ENCODE measurements at regions not wholly inside any gene's neighbourhood (a gene's known extent, or its start where the extent isn't known, plus 50 kb on each side); places are given as distances from the start of the nearest gene placed in this dataset.

GRCh38 chr16:49108611-49109010 is 173.0 kb downstream of the CBLN1 start:
- no peak overlapping the region for H3K4me3 Mint-ChIP-seq (ENCODE audit: low read depth)
- H3K4me1 Mint-ChIP-seq (ENCODE audit: low read depth), result no peaks in the 10 kb centered on the region
- H3K27ac Mint-ChIP-seq, result no peak overlapping the region
- TF ChIP-seq, protein P1, sequence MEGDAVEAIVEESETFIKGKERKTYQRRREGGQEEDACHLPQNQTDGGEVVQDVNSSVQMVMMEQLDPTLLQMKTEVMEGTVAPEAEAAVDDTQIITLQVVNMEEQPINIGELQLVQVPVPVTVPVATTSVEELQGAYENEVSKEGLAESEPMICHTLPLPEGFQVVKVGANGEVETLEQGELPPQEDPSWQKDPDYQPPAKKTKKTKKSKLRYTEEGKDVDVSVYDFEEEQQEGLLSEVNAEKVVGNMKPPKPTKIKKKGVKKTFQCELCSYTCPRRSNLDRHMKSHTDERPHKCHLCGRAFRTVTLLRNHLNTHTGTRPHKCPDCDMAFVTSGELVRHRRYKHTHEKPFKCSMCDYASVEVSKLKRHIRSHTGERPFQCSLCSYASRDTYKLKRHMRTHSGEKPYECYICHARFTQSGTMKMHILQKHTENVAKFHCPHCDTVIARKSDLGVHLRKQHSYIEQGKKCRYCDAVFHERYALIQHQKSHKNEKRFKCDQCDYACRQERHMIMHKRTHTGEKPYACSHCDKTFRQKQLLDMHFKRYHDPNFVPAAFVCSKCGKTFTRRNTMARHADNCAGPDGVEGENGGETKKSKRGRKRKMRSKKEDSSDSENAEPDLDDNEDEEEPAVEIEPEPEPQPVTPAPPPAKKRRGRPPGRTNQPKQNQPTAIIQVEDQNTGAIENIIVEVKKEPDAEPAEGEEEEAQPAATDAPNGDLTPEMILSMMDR (IDR thresholded peaks at IDR 0.05; ENCODE audit: unreplicated experiment), result no peak
- no peak for DNase-seq (ENCODE audit: low spot score, unreplicated experiment)
- H3K27me3 Mint-ChIP-seq, result peaks cover 28% of the 10 kb centered on the region
- no peaks in the 10 kb centered on the region for H3K9me3 Mint-ChIP-seq (ENCODE audit: low read depth)
- no peaks in the 10 kb centered on the region for H3K36me3 Mint-ChIP-seq (ENCODE audit: insufficient read depth)

GRCh38 chr16:49103298-49103697 is 178.3 kb downstream of the CBLN1 start:
- H3K36me3 Mint-ChIP-seq (ENCODE audit: insufficient read depth), result no peaks in the 10 kb centered on the region
- H3K4me1 Mint-ChIP-seq (ENCODE audit: low read depth), result no peaks in the 10 kb centered on the region
- H3K9me3 Mint-ChIP-seq (ENCODE audit: low read depth), result no peaks in the 10 kb centered on the region
- H3K4me3 Mint-ChIP-seq (ENCODE audit: low read depth), result no peak overlapping the region
- no peak overlapping the region for H3K27ac Mint-ChIP-seq
- peaks cover 20% of the 10 kb centered on the region for H3K27me3 Mint-ChIP-seq
- no peak for DNase-seq (ENCODE audit: low spot score, unreplicated experiment)
- TF ChIP-seq, protein P1 (IDR thresholded peaks at IDR 0.05; ENCODE audit: unreplicated experiment), result no peak

DNA sequence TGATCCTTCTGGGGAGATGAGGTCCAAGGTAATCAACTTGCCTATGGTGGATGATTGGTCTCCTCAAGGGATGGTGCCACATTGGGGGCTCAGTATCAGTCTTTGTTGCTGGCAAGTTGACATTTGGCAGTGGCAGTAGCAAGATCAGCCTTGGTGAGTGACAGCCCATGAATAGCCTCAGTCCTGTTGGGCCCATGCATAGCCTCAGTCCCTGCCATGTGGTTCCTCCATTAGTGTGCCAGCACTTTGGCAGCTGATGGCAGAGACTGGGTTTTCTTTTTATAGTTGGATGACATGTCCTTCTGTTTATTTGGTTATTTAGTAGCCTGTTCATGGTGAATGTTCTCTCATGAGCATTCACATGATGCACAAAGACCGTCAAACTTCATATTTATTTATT is 179.6 kb downstream of the CBLN1 start:
- Mint-ChIP-seq H3K4me1 (ENCODE audit: low read depth) (no peaks in the 10 kb centered on the region), H3K9me3 (ENCODE audit: low read depth) (no peaks in the 10 kb centered on the region), H3K36me3 (ENCODE audit: insufficient read depth) (no peaks in the 10 kb centered on the region), H3K4me3 (ENCODE audit: low read depth) (no peak overlapping the region), H3K27me3 (peaks cover 27% of the 10 kb centered on the region), H3K27ac (no peak overlapping the region)
- DNase-seq (ENCODE audit: low spot score, unreplicated experiment), result no peak
- TF ChIP-seq, protein P1 (IDR thresholded peaks at IDR 0.05; ENCODE audit: unreplicated experiment), result no peak

GRCh38 chr16:49100366-49100765 is 181.3 kb downstream of the CBLN1 start:
- Mint-ChIP-seq H3K36me3 (ENCODE audit: insufficient read depth) (no peaks in the 10 kb centered on the region), H3K4me1 (ENCODE audit: low read depth) (peaks cover 4% of the 10 kb centered on the region), H3K27me3 (peaks cover 35% of the 10 kb centered on the region), H3K9me3 (ENCODE audit: low read depth) (no peaks in the 10 kb centered on the region), H3K27ac (no peak overlapping the region), H3K4me3 (ENCODE audit: low read depth) (no peak overlapping the region)
- DNase-seq (ENCODE audit: low spot score, unreplicated experiment), result no peak
- TF ChIP-seq, protein P1 (IDR thresholded peaks at IDR 0.05; ENCODE audit: unreplicated experiment), result no peak

DNA sequence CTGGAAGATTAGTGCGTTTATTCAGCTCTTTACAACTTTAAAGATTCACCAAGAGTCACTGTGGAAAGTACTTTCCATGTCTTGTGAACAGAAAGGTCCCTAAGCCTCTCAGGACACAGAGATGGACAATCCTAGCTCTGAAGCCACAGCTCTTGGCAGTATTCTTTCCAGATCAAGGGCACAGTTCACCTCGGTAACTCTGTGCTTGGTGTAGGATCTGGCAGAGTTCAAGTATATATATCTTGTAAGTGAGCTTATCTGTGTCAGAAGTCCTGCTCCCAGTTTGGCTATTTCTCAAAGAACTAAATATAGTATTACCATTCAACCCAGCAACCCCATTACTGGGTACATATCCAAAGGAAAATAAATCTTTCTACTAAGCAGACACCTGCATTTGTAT is 183.7 kb downstream of the CBLN1 start:
- no peak overlapping the region for H3K27ac Mint-ChIP-seq
- TF ChIP-seq, protein P1 (IDR thresholded peaks at IDR 0.05; ENCODE audit: unreplicated experiment), result no peak
- no peaks in the 10 kb centered on the region for H3K36me3 Mint-ChIP-seq (ENCODE audit: insufficient read depth)
- peaks cover 32% of the 10 kb centered on the region for H3K27me3 Mint-ChIP-seq
- no peak overlapping the region for H3K4me3 Mint-ChIP-seq (ENCODE audit: low read depth)
- H3K9me3 Mint-ChIP-seq (ENCODE audit: low read depth), result no peaks in the 10 kb centered on the region
- no peak for DNase-seq (ENCODE audit: low spot score, unreplicated experiment)
- peaks cover 4% of the 10 kb centered on the region for H3K4me1 Mint-ChIP-seq (ENCODE audit: low read depth)

Data from progenitor cell of endocrine pancreas (in vitro differentiated cells).